Germinal center (tissue), 1 donor: ENCODE measurements at regions not wholly inside any gene's neighbourhood (a gene's known extent, or its start where the extent isn't known, plus 50 kb on each side); places are given as distances from the start of the nearest gene placed in this dataset.

Source experiments
- DNase-seq: peaks from one replicate; pipeline ENCODE4 v3.0.0; 2012; ENCODE audit warnings: mixed read lengths, low spot score

DNA sequence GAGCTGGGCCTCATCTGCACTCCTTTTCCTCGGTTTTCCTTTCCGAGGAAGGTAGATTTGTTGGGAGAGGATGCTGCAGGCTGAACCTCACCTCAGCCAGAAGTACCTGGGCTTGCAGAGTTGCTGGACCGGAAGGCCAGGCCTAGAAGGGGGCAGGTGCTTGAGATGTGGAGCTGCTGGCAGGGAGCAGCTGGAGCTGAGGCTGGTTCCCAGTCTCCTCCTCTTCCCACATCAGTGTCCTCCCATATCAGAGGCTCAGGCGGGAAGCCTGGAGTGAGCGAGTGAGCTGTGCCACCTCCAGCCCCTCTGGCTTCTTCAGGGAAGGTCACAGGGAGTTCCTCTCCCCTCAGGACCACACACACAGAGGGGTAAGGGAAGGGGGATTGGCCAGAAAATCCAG lies 259.4 kb downstream of the GADD45G start:
- DNase-seq, result no peak

DNA sequence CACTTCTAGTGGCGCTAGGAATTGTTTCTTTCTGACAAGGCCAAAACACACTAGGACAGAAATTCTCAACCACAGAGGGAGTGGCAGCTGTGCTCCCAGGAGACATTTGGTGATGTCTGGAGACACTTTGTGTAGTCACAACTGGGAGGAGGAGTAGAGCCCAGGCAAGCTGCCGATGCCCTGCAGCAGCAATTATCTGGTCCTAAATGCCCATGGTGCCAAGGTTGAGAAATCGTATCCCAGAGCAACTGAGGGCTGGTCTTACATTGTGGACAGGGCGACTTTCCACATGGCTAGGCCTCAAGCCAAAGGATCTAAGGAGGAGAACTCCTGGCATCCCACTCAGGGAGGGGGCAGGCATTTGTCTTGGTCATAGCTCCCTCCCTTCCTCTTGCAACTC lies 259.9 kb downstream of the GADD45G start:
- DNase-seq, result no peak

DNA sequence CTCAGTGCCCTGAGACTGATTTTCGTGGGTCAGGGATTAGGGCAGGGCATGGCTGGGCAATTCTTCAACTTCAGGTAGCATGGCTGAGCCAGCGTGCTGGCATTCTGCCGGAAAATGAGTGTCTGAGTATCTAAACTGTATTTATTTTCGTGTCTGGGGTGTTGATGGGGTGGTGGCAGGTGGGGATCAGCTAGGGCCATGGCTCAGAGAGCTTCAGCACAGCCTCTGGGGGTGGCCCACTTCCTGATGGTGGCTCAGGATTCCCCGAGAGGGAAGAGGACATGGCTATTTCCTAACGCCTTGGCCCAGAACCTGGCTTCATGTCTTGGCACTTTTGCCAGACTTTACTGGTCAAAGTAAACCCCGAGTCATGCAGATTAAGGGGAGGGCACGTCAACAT lies 260.5 kb downstream of the GADD45G start:
- no peak for DNase-seq

GRCh38 chr9:89865981-89866380 lies 261.2 kb downstream of the GADD45G start:
- DNase-seq, result no peak

DNA sequence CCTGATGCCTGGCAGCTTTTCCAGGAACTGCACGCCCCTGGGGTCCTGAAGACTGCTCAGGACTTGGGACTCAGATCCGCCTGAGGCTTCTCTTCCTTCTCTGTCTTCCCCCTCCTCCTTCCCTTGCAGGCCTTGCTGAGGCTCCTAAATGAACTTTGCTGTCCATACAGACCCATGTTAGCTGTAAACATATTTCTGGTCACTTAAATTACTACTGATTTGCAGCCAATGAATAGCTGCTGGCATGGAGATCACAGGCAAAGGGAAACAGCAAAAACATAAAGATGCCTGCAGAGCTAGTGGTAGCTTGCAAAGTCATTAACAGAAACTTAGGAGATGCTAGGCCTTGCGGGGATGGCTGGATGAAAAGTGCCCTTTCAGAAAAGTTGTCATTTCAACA lies 261.9 kb downstream of the GADD45G start:
- no peak for DNase-seq

- DNase-seq, result no peak
These were observed 263.3 kb downstream of the GADD45G start for GRCh38 chr9:89868100-89868499.

GRCh38 chr9:89869793-89870580 lies 265.2 kb downstream of the GADD45G start:
- peak; percentile 30 for DNase-seq

DNA sequence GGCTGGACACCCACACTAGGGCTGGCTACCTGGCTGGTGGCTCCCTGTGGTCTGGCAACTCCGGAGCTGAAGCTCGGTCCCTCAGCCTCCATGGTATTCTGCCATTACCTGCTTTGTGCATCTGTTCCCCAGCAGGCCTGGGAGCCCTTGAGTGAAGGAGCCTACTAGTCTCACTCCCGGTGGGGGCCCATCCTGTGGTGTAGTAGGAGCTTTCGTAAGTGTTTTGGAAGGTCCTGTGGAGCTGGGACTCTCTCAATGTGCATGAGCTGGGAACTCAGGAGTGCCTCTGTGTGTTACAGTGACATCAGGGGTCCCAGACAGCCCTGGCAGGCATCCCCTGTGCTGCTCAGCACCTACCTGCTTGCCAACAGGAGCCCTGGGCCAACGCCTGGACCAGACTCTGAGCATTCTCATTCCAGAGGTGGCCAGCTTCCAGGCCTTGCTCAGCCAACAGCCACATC lies 267.1 kb downstream of the GADD45G start:
- DNase-seq, result no peak

DNA sequence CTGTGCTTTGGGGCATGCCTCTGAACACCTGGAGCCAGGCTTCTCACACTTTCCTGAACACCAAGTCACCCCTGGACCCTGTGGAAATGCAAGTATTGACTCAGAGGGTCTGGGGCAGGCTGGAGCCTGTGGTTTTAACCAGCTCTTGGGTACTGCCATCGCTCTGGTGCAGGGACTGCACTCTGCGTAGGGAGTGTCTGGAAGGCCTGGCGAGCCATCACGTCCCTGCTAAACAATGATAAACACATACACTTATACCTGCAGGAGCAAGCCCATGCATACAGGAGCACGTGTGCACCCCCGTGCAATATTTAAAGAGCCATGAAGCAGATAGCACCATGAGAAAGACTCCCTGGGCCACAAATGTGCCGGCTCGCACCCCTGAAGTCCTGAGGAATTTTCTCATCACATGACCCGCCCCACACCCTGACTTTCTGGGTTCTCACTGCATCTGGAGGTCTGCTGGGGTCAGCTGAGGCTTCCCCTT lies 267.7 kb downstream of the GADD45G start:
- no peak for DNase-seq

GRCh38 chr9:89872913-89873707 lies 268.3 kb downstream of the GADD45G start:
- no peak for DNase-seq

DNA sequence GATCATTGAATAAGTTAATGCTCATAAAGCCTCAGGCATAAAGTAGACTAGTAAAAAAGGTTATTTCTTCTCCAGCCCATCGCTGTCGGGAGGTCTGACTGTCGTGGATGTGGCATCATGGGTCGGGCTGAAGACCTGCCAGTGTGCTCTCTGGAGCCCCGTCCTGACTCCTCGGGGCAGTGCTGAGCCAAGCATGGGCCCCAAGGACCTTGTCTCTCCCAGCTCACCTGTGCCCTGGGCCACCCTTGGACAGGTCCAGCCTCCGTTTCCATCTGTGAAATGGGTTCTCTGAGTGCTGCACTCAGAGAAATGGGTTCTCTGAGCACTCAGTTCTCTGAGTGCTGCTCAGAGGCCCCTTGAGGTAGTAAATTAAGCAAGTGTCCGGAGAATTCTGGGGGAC lies 269.0 kb downstream of the GADD45G start:
- no peak for DNase-seq

GRCh38 chr9:89874351-89875321 lies 269.8 kb downstream of the GADD45G start:
- DNase-seq, result no peak

DNA sequence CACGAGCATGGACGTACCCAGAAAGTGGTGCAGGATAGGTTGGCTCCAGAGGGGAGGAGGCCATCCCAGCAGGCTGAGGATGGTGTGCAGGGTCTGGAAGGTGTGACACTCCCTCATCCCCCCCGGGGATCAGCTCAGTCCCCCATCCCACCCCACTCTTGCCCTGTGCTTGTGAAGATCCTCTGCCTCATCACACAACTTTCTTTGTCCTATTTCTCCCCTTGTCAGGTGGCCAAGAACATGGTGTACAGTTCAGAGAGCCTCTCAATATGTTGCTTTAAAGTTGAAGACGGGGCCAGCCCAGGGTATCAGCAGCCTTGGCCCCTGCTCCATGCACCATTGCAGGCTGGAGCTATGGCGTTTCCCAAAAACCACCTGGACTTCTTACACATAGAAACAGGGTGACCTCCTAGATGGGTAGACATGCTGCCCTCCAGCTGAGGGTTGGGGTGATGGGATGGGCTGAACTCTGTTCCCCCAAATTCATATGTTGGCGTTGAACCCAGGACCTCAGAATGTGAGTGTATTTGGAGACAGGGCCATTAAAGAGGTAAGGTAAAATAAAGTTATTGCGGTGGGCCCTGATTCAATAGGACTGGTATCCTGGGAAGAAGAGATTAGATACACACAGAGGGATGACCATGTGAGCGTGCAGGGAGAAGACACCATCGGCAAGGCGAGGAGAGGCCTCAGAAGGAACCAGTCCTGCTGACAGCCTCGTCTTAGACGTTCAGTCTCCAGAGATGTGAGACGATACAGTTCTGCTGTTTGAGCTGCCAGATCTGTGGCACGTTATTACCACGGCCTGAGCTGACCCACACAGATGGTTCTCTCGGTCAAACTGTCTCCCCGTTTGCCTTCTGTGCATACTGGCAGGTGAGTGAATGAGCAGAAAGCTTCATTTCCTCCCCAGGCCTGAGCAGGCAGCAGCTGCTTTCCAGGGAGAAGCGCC lies 272.5 kb downstream of the GADD45G start:
- DNase-seq, result no peak

GRCh38 chr9:89878003-89878411 lies 273.2 kb downstream of the GADD45G start:
- DNase-seq, result no peak

- DNase-seq, result no peak
These were observed 273.9 kb downstream of the GADD45G start for GRCh38 chr9:89878687-89879086.

- no peak for DNase-seq
These were observed 274.5 kb downstream of the GADD45G start for GRCh38 chr9:89879276-89879675.

DNA sequence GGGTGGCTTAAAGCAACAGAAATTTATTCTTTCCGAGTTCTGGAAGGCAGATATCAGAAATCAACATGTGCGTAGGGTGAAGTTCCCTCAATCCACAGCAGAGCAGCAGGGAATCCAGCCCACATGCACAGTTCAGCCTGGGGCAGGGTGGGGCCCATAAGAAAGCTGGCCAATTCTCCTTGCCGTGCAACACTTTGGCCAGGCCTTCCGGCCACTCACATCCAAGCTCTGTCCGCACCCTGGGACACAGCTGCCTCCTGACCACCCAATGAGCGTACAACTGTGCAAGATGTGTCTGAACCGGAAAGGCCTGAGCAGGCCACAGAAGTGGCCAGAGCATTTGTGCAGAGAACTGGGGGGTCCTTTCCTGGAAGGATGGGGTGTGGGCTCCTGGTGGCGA lies 274.9 kb downstream of the GADD45G start:
- no peak for DNase-seq

DNA sequence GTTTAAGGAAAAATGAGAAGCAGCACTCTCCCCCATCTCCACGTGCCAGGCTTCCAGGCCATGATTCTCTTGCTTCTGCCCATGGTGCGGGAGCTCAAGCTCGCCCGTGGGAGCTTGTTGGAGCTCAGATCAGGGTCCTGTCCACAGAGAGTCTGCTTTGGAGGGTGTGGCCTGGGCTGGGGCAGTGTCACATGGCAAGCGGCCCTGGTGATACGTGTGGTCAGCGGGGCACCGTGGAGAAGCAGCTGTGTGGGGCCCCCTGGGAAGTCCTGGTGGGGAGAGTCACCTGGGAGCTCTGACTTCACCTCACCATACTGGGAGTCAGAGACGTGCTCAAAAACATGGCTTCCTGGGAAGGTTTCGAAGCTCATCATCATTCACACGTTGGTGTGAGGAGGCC lies 275.3 kb downstream of the GADD45G start:
- no peak for DNase-seq

DNA sequence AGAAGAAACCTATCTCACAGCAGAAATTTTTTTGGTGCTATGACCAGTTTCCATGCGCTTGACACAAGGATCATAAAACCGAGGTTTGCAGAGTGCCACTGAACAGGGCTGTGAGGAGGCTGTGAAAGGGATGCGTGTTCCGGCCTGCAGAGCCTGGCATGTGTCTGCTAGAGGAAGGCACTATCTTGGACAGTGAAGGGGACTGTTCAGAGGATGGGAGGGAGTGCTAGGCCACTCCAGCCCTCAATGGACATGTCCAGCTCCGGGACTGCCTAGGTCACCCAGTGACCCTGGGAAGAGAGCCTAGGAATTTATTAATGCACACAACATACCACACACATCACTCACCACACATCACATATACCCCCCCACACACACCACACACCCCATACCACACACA lies 275.9 kb downstream of the GADD45G start:
- no peak for DNase-seq

GRCh38 chr9:89881431-89881830 lies 276.6 kb downstream of the GADD45G start:
- DNase-seq, result no peak

GRCh38 chr9:89882930-89883361 lies 278.1 kb downstream of the GADD45G start:
- DNase-seq, result no peak
